T-cell (primary cell): ENCODE measurements at regions not wholly inside any gene's neighbourhood (a gene's known extent, or its start where the extent isn't known, plus 50 kb on each side); places are given as distances from the start of the nearest gene placed in this dataset.
"Not testable (repeated sequence)": the region's sequence is repeated elsewhere in the genome, so short reads cannot be mapped to it uniquely, and the experiment has no call there.

Source experiments
- ATAC-seq, 4 experiments: fragments of 200-7000 bp in 3 of 4; fragments of 150-1000 bp in 1 of 4; cut with Tn5 transposase; replicated peaks in 1 of 4; 1 replicate in 3 of 4; 2 replicates in 1 of 4; pipeline ENCODE4 v1.10.0; 2021; ENCODE audit warnings: moderate library complexity in 3 of 4, mild to moderate bottlenecking in 2 of 4, moderate number of reproducible peaks in 1 of 4
- CTCF ChIA-PET, 2 donors: fragments of 300-600 bp; sonication (Branson Sonifier 250); formaldehyde crosslinking; loops; one replicate each; lab custom pipeline; 2022; ENCODE audit warnings: antibody characterized with exemption in 2 of 2; lab: Charles Lee
- POLR2A ChIA-PET, 2 donors: fragments of 300-600 bp; sonication (Branson Sonifier 250); formaldehyde crosslinking; loops; one replicate each; lab custom pipeline; 2022; ENCODE audit warnings: antibody characterized with exemption in 2 of 2; lab: Charles Lee
- DNase-seq, 35 experiments: peaks; one replicate each; pipeline versions ENCODE4 v3.0.0 to v3.0.0-alpha.2; 2013 to 2023
- H3K27ac ChIP-seq: one replicate; pipeline ENCODE4 v1.5.1; 2013; ENCODE audit warnings: low read length
- H3K27me3 ChIP-seq, 2 experiments: replicated peaks in 1 of 2; 1 replicate in 1 of 2; 2 replicates in 1 of 2; pipeline versions ENCODE4 v1.6.1 to v1.7.0; 2013; ENCODE audit warnings: low read length in 1 of 2, mixed read lengths in 1 of 2; ENCODE audit not compliant: control insufficient read depth in 2 of 2, insufficient read depth in 2 of 2; ENCODE audit errors: extremely low read depth in 1 of 2
- H3K36me3 ChIP-seq, 2 donors: 1 replicate in 1 of 2; 2 replicates in 1 of 2; pipeline versions ENCODE4 v1.6.1 to v1.7.0; 2013; ENCODE audit warnings: low read length in 1 of 2; ENCODE audit not compliant: control insufficient read depth in 2 of 2, insufficient read depth in 1 of 2; ENCODE audit errors: extremely low read depth in 1 of 2
- H3K4me1 ChIP-seq, 2 experiments: 1 replicate in 1 of 2; 2 replicates in 1 of 2; pipeline versions ENCODE4 v1.6.1 to v1.7.0; 2013; ENCODE audit warnings: low read length in 2 of 2, mixed read lengths in 1 of 2; ENCODE audit not compliant: insufficient read depth in 2 of 2, control insufficient read depth in 1 of 2; ENCODE audit errors: extremely low read depth in 1 of 2
- H3K4me3 ChIP-seq, 2 donors: 1 replicate in 1 of 2; 2 replicates in 1 of 2; pipeline versions ENCODE4 v1.5.1 to v1.7.0; 2013; ENCODE audit warnings: mild to moderate bottlenecking in 2 of 2, low read length in 1 of 2, moderate library complexity in 1 of 2; ENCODE audit not compliant: control insufficient read depth in 1 of 2; ENCODE audit errors: extremely low read depth in 1 of 2
- H3K9me3 ChIP-seq: 2 replicates; pipeline ENCODE4 v1.7.0; 2013
- H3K27ac Mint-ChIP-seq, 2 donors: one replicate each; pipeline ENCODE4 v1.8.0; 2020 to 2021; ENCODE audit warnings: mild to moderate bottlenecking in 2 of 2, mixed read lengths in 2 of 2
- H3K27me3 Mint-ChIP-seq, 2 donors: one replicate each; pipeline ENCODE4 v1.8.0; 2021 to 2022; ENCODE audit warnings: mixed read lengths in 2 of 2
- H3K36me3 Mint-ChIP-seq: one replicate; pipeline ENCODE4 v1.8.0; 2021; ENCODE audit warnings: mixed read lengths
- H3K4me1 Mint-ChIP-seq, 3 donors: one replicate each; pipeline ENCODE4 v1.8.0; 2020 to 2022; ENCODE audit warnings: mixed read lengths in 3 of 3, mild to moderate bottlenecking in 1 of 3
- H3K4me3 Mint-ChIP-seq, 3 donors: one replicate each; pipeline ENCODE4 v1.8.0; 2020 to 2022; ENCODE audit warnings: mild to moderate bottlenecking in 3 of 3, mixed read lengths in 3 of 3, moderate library complexity in 3 of 3
- H3K9me3 Mint-ChIP-seq, 3 donors: one replicate each; pipeline ENCODE4 v1.8.0; 2020 to 2022; ENCODE audit warnings: mixed read lengths in 3 of 3
- WGBS: methylation state at CpG from one replicate; pipeline ENCODE4 v1.1.5; 2013; ENCODE audit warnings: missing lambda C conversion rate; ENCODE audit not compliant: insufficient coverage; 5-methylcytosine and 5-hydroxymethylcytosine counted together

DNA sequence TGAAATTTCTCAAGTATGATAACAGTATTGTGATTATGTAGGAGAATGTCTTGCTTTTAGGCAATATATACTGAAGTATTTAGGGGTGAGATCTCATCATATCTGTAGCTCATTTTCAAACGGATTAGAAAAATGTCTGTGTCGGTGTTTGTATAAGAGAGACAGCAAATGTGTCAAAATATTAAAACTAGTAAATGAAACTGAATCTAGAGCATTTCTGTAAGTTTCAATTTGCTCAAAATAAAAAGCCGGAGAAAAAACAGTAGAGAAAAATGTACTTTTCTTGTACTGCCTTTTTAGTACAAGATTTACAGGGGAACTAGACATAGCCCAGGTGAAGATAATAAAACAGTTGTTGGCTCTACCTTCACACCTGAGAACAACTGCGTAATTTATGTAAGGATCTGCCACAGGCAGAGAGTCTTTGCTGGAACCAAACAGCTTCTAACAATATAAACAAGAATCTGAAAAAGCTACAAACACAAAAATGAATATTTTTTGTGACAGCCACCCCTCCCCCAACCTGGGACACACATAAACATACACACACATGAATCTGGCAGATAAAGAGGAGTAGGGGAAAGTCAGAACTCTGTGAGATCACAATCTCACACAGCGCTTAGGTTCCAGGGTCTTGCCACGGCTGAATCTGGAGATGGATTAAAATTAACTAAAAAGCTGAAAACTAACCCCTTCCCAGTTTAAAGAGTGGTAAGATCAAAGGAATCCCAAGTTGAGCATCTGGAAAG lies 153.3 kb downstream of the AVL9 start:
- Histone ChIP-seq H3K4me3 (no peak overlapping the region), H3K27ac (no peak overlapping the region), H3K27me3 (no peaks in the 10 kb centered on the region), H3K36me3 (no peaks in the 10 kb centered on the region), H3K9me3 (no peaks in the 10 kb centered on the region), H3K4me1 (no peaks in the 10 kb centered on the region)
- WGBS: no CpG with 5 or more reads among the region's 6 CpGs
- Mint-ChIP-seq H3K27me3 (peaks cover 15 to 17% of the 10 kb centered on the region in 2 donors), H3K27ac (no peak overlapping the region), H3K9me3 (peaks cover 0 to 3% (median 0%) of the 10 kb centered on the region in 3 donors), H3K4me3 (no peak overlapping the region), H3K4me1 (no peaks in the 10 kb centered on the region), H3K36me3 (no peaks in the 10 kb centered on the region)
- POLR2A ChIA-PET: no interaction called here
- CTCF ChIA-PET: no interaction called here
- no peak for ATAC-seq
- no peak for DNase-seq

DNA sequence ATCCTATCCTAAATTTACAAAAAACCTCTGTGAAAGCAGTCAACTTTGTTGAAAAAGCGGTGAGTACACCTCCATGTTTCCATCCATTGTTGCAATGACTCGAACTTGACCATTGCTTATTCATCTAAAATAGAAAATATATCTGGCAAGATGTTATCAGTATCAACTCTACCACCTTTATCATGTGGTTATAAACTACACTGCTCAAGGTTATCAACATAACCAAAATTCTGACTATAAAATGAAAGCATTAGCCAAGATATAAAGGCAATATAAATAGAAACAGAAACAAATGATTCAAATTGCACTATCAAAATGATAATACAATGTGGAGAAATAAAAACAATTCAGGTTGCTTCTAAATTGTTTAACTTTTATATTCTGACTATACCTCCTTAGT lies 150.0 kb downstream of the AVL9 start:
- POLR2A ChIA-PET, H3K9me3 Mint-ChIP-seq, H3K27ac Mint-ChIP-seq, H3K9me3 ChIP-seq, H3K36me3 ChIP-seq, ATAC-seq, H3K4me1 ChIP-seq, H3K27me3 ChIP-seq, H3K36me3 Mint-ChIP-seq, CTCF ChIA-PET, DNase-seq, H3K27ac ChIP-seq, H3K4me1 Mint-ChIP-seq, H3K4me3 Mint-ChIP-seq, H3K4me3 ChIP-seq: not testable (repeated sequence)
- WGBS: no CpG with 5 or more reads among the region's 2 CpGs
- H3K27me3 Mint-ChIP-seq: peaks cover 10 to 18% of the 10 kb centered on the region in 2 donors

DNA sequence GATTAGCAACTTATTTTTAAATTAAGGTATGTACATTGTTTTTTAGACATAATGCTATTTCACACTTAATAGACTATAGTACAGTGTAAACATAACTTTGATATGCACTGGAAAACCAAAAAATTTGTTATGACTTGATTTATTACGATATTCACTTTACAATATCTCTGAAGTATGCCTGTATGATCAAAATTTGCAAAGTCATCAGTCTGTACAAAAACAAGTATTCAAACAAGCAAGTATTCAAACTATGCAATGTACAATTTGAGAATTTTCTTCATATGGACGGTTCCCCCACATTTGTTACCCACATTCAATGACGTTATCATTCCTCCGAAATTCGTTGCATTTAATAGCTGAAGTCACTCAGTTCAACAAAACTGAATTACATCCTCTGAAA lies 147.9 kb downstream of the AVL9 start:
- Histone ChIP-seq H3K27me3 (no peaks in the 10 kb centered on the region), H3K27ac (no peak overlapping the region), H3K4me1 (no peaks in the 10 kb centered on the region), H3K4me3 (no peak overlapping the region), H3K9me3 (no peaks in the 10 kb centered on the region), H3K36me3 (no peaks in the 10 kb centered on the region)
- CTCF ChIA-PET: no interaction called here
- no peaks in the 10 kb centered on the region for H3K36me3 Mint-ChIP-seq
- H3K27me3 Mint-ChIP-seq: peaks cover 3 to 14% of the 10 kb centered on the region in 2 donors
- H3K4me3 Mint-ChIP-seq: no peak overlapping the region
- H3K9me3 Mint-ChIP-seq: no peaks in the 10 kb centered on the region
- WGBS: 96% methylated on average over 5 of the region's 5 CpGs
- ATAC-seq (no peak), DNase-seq (no peak)
- POLR2A ChIA-PET: interaction anchor here (0.6 kb wide), 2 partner anchors 147 to 1426 kb away, joined by 3 to 9 read pairs; no protein-coding TSS in a partner anchor
- H3K27ac Mint-ChIP-seq: no peak overlapping the region
- H3K4me1 Mint-ChIP-seq: peaks cover 4 to 6% (median 4%) of the 10 kb centered on the region in 3 donors

DNA sequence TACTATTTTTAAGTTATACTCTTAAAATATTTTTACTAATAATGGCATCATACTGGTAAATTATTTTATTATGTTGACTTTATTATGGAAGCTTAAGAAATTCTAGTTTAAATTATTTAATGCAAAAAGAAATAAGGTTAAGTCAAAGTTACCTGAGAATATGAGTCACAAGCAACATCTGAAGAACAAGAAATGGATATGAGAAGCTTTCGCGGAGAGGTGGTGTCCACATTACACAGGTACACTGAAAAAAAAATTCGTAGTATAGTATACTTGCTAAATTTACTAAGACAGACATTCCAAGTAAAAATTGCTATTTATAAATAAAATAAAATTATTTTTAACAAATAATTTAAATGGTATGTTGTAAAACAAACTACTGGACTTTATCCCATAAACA lies 143.8 kb downstream of the AVL9 start:
- POLR2A ChIA-PET: no interaction called here
- Mint-ChIP-seq H3K4me1 (peaks cover 4 to 7% (median 6%) of the 10 kb centered on the region in 3 donors), H3K4me3 (no peak overlapping the region), H3K27ac (no peak overlapping the region), H3K36me3 (no peaks in the 10 kb centered on the region), H3K9me3 (no peaks in the 10 kb centered on the region), H3K27me3 (peaks cover 0 to 5% of the 10 kb centered on the region in 2 donors)
- WGBS: no CpG with 5 or more reads among the region's 3 CpGs
- H3K27me3 ChIP-seq: no peaks in the 10 kb centered on the region
- ATAC-seq: no peak
- no peaks in the 10 kb centered on the region for H3K36me3 ChIP-seq
- no peaks in the 10 kb centered on the region for H3K9me3 ChIP-seq
- no peak overlapping the region for H3K27ac ChIP-seq
- no peaks in the 10 kb centered on the region for H3K4me1 ChIP-seq
- H3K4me3 ChIP-seq: no peak overlapping the region
- CTCF ChIA-PET: interaction anchor here in 1 of 2 donors (0.6 kb wide), 1 partner anchor 321 kb away, joined by 3 read pairs; no protein-coding TSS in a partner anchor
- no peak for DNase-seq

DNA sequence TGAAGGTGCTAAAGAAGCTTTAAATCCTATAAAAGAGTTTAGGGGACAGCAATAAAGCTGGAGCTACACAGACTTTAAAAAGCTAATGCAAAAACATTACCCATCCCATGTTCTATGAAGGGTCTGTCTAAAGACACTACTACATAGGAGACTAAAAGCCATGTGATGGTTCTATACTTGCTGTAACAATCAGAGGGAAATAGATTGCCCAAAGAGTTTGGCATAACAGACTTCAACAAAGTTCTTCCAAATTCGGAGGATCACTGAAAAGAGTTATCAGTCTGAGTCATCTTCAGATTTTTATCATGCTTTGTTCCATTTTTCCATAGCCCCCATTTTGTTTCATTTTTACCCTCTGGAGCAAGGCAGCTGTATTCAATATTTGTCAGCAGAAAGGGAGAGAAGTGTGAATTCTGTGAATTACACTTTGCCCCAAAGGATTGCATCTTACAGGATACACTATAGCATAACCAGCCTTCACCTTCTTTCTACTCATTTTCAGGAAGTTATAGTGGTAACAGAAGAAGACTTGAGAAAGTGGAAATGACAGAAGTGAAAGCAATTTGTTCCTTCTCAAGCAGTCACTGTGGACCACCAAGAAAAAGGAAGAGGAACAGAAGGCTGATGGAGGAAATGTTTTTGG lies 143.3 kb downstream of the AVL9 start:
- H3K27me3 ChIP-seq, DNase-seq, H3K27ac ChIP-seq, H3K4me1 Mint-ChIP-seq, H3K27me3 Mint-ChIP-seq, POLR2A ChIA-PET, H3K4me3 ChIP-seq, H3K4me3 Mint-ChIP-seq, H3K9me3 ChIP-seq, H3K9me3 Mint-ChIP-seq, H3K36me3 Mint-ChIP-seq, H3K36me3 ChIP-seq, H3K4me1 ChIP-seq, ATAC-seq, H3K27ac Mint-ChIP-seq: not testable (repeated sequence)
- WGBS: no CpG with 5 or more reads among the region's 1 CpG
- CTCF ChIA-PET: interaction anchor here in 1 of 2 donors (0.6 kb wide), 1 partner anchor 322 kb away, joined by 3 read pairs; no protein-coding TSS in a partner anchor
